Chondrocyte (in vitro differentiated cells): ENCODE measurements at regions not wholly inside any gene's neighbourhood (a gene's known extent, or its start where the extent isn't known, plus 50 kb on each side); places are given as distances from the start of the nearest gene placed in this dataset.

Experiments
- DNase-seq: peaks from one replicate; pipeline ENCODE4 v3.0.0; 2021; ENCODE audit warnings: mixed read lengths, low spot score
- H3K27ac Mint-ChIP-seq: one replicate; pipeline ENCODE4 v1.8.0; 2021; ENCODE audit warnings: mild to moderate bottlenecking, moderate library complexity, mixed read lengths; ENCODE audit not compliant: unreplicated experiment
- H3K27me3 Mint-ChIP-seq: 2 replicates; pipeline ENCODE4 v1.8.0; 2021; ENCODE audit warnings: low read depth, mixed read lengths
- H3K36me3 Mint-ChIP-seq: 2 replicates; pipeline ENCODE4 v1.8.0; 2021; ENCODE audit warnings: low read depth, mixed read lengths
- H3K4me1 Mint-ChIP-seq: 2 replicates; pipeline ENCODE4 v1.8.0; 2021; ENCODE audit warnings: low read depth, mild to moderate bottlenecking, mixed read lengths
- H3K4me3 Mint-ChIP-seq: one replicate; pipeline ENCODE4 v1.8.0; 2021; ENCODE audit warnings: mild to moderate bottlenecking, moderate library complexity, mixed read lengths; ENCODE audit not compliant: unreplicated experiment
- H3K9me3 Mint-ChIP-seq: 2 replicates; pipeline ENCODE4 v1.8.0; 2021; ENCODE audit warnings: low read depth, mixed read lengths
- TF ChIP-seq, protein P1 (sequence below): fragments of 200-600 bp; sonication (generic); IDR thresholded peaks from 2 replicates; pipeline ENCODE4 v1.5.0; 2021; ENCODE audit warnings: antibody characterized with exemption, mild to moderate bottlenecking, moderate library complexity

- DNase-seq: no peak
- Mint-ChIP-seq H3K4me3 (no peak overlapping the region), H3K4me1 (no peaks in the 10 kb centered on the region), H3K27me3 (peaks cover 66% of the 10 kb centered on the region), H3K27ac (no peak overlapping the region), H3K9me3 (peaks cover 2% of the 10 kb centered on the region), H3K36me3 (no peaks in the 10 kb centered on the region)
- TF ChIP-seq, protein P1, sequence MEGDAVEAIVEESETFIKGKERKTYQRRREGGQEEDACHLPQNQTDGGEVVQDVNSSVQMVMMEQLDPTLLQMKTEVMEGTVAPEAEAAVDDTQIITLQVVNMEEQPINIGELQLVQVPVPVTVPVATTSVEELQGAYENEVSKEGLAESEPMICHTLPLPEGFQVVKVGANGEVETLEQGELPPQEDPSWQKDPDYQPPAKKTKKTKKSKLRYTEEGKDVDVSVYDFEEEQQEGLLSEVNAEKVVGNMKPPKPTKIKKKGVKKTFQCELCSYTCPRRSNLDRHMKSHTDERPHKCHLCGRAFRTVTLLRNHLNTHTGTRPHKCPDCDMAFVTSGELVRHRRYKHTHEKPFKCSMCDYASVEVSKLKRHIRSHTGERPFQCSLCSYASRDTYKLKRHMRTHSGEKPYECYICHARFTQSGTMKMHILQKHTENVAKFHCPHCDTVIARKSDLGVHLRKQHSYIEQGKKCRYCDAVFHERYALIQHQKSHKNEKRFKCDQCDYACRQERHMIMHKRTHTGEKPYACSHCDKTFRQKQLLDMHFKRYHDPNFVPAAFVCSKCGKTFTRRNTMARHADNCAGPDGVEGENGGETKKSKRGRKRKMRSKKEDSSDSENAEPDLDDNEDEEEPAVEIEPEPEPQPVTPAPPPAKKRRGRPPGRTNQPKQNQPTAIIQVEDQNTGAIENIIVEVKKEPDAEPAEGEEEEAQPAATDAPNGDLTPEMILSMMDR: no peak
Measured at GRCh38 chr3:127367593-127367992, 79.7 kb upstream of the PRR20G start.

DNA sequence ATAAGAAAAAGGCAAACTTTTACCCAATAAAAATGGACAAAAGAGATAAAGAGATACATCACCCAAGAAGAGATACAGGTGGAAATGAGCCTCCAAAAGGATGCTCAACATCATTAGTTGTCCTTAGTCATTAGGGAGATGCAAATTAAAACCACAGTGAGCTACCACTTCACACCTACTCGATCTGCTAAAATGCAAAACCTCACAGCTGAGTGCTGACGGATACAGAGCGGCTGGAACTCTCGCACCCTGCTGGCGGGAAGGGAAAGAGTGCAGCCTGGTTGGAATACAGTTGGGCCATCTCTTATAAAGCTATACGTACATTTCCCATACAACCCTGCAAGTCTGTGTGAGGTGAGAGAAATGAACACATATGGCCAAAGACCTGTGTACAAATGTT is 78.5 kb upstream of the PRR20G start:
- Mint-ChIP-seq H3K27me3 (peaks cover 58% of the 10 kb centered on the region), H3K9me3 (peaks cover 2% of the 10 kb centered on the region), H3K4me1 (no peaks in the 10 kb centered on the region), H3K36me3 (no peaks in the 10 kb centered on the region), H3K4me3 (no peak overlapping the region), H3K27ac (no peak overlapping the region)
- TF ChIP-seq, protein P1: peak; percentile 43
- DNase-seq: no peak

DNA sequence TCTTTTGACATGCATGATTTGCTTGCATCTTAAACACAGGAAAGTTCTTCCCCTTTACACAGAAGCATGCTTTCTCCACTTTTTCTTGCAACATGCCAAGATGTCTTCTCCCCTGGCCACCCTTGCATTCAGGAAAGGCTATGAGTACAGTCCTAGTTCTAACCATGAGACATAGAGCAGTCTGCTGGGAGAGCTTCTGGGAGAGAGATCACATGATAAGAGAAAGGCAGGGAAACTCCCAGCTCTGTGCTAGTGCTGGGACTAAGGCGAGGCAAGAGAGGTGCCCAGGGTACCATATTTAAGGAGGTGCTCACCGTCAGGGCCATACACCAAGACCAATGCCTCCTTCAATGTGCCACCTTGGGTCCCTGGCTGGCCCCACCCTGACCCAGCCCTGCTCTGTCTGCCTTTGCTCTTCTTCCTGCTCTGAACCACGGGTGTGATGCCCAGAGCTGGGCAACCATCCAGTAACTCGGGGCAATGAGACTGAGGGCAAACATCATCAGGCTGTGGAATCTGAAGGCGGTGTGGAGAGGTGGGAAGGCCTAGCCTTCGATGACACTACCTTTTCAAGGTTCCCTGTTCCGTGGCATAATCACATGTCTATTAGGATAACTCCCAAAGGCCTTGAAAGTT is 77.4 kb upstream of the PRR20G start:
- DNase-seq: no peak
- Mint-ChIP-seq H3K36me3 (no peaks in the 10 kb centered on the region), H3K4me1 (no peaks in the 10 kb centered on the region), H3K27me3 (peaks cover 50% of the 10 kb centered on the region), H3K27ac (no peak overlapping the region), H3K9me3 (peaks cover 2% of the 10 kb centered on the region), H3K4me3 (no peak overlapping the region)
- TF ChIP-seq, protein P1: no peak

DNA sequence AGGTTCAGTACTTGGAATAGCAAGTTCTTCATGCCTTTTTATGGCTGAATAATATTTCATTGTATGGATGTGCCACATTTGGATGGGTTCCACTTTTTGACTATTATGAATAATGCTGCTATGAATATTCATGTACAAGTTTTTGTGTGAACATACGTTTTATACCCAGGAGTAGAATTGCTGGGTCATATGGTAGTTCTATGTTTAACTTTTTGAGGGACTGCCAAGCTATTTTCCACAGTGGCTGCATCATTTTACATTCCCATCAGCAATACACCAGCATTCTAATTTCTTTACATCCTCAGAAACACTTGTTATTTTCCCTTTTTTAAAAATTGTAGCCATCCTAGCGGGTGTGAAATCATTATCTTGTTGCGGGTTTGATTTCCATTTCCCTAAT is 76.0 kb upstream of the PRR20G start:
- H3K27ac Mint-ChIP-seq: no peak overlapping the region
- peaks cover 2% of the 10 kb centered on the region for H3K9me3 Mint-ChIP-seq
- no peaks in the 10 kb centered on the region for H3K4me1 Mint-ChIP-seq
- H3K36me3 Mint-ChIP-seq: no peaks in the 10 kb centered on the region
- peaks cover 44% of the 10 kb centered on the region for H3K27me3 Mint-ChIP-seq
- TF ChIP-seq, protein P1: no peak
- no peak for DNase-seq
- H3K4me3 Mint-ChIP-seq: no peak overlapping the region

DNA sequence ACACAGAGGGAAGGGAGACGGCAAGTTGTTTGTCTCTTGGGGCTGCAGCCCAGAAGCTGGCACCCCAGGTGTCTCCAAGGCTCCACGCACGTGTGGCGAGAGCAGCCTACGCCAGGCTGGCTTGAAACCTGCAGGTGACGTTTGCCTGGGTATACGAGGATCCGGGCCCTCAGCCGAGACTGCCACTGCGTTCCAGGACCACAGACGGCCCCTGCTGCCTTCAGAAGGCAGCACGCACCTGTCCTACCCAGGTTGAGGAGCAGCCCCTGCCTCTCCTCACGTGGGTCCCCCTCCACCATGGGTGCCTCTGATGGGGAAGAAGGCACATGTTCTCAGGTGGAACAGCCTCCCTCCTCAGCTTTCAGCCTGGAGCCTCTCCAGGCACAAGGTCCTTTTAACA is 75.3 kb upstream of the PRR20G start:
- DNase-seq: no peak
- TF ChIP-seq, protein P1: no peak
- H3K4me1 Mint-ChIP-seq: no peaks in the 10 kb centered on the region
- no peak overlapping the region for H3K4me3 Mint-ChIP-seq
- H3K36me3 Mint-ChIP-seq: no peaks in the 10 kb centered on the region
- peaks cover 44% of the 10 kb centered on the region for H3K27me3 Mint-ChIP-seq
- peaks cover 2% of the 10 kb centered on the region for H3K9me3 Mint-ChIP-seq
- no peak overlapping the region for H3K27ac Mint-ChIP-seq
